Neutrophil (primary cell): ENCODE measurements at regions not wholly inside any gene's neighbourhood (a gene's known extent, or its start where the extent isn't known, plus 50 kb on each side); places are given as distances from the start of the nearest gene placed in this dataset.
"Not testable (repeated sequence)": the region's sequence is repeated elsewhere in the genome, so short reads cannot be mapped to it uniquely, and the experiment has no call there.

Source experiments
- H3K27ac ChIP-seq: fragments of 200-600 bp; sonication (generic); 2 replicates; pipeline ENCODE4 v1.5.1; 2016; ENCODE audit warnings: mild to moderate bottlenecking, moderate library complexity
- H3K27me3 ChIP-seq: fragments of 200-600 bp; sonication (generic); 2 replicates; pipeline ENCODE4 v1.6.0; 2016; ENCODE audit warnings: mild to moderate bottlenecking
- H3K36me3 ChIP-seq: fragments of 200-600 bp; sonication (generic); 2 replicates; pipeline ENCODE4 v1.5.1; 2017
- H3K4me1 ChIP-seq, 2 experiments: fragments of 200-600 bp in 1 of 2; sonication (generic) in 1 of 2; 1 replicate in 1 of 2; 2 replicates in 1 of 2; pipeline versions ENCODE4 v1.5.1 to v1.6.1; 2013 to 2016; ENCODE audit warnings: low read depth in 1 of 2, low read length in 1 of 2, mild to moderate bottlenecking in 1 of 2, moderate library complexity in 1 of 2; ENCODE audit not compliant: control insufficient read depth in 1 of 2, insufficient read depth in 1 of 2
- H3K4me3 ChIP-seq, 2 experiments: fragments of 200-600 bp in 1 of 2; sonication (generic) in 1 of 2; 1 replicate in 1 of 2; 2 replicates in 1 of 2; pipeline ENCODE4 v1.5.1; 2013 to 2016; ENCODE audit warnings: low read depth in 1 of 2, low read length in 1 of 2, mild to moderate bottlenecking in 1 of 2, moderate library complexity in 1 of 2
- H3K9me3 ChIP-seq: fragments of 200-600 bp; sonication (generic); 2 replicates; pipeline ENCODE4 v1.5.1; 2016
- TF ChIP-seq, protein P1 (sequence below): fragments of 200-600 bp; sonication (generic); IDR thresholded peaks from 2 replicates; pipeline ENCODE4 v1.5.1; 2016; ENCODE audit warnings: antibody characterized with exemption

DNA sequence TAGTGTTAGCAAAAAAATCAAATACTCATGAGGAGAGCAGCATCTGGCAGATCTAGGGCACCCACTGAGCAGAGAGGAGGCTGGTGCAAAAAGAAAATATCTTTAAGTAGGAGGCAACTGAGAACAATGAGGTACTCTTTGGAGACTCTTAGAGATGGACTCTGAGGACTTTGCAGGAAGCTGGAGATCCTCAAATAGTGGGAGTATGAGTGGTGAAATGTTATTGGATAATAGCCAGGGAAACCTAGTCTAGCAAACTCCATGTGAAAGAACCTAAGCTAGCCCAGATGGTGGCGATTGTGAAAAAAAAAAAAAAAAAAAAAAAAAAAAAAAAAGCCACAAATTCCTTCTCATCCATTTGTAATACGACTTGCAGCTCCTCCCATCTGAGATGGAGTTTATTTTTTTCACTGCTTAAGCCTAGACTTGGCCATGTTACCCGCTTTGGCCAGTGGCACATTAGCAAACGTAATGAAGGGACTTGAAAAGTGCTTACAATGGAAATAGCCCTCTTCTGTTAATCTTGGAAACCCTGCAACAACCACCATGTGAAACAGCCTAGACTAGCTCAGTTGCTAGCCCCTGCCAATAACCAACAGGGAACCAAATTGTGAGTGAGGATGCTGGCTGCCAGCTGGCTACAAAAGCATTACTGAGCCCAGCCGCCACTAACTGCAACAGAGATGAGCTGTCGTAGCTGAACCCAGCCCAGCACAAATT lies 476.2 kb downstream of the KLF12 start:
- H3K27ac ChIP-seq = no peak overlapping the region
- no peaks in the 10 kb centered on the region for H3K36me3 ChIP-seq
- no peak overlapping the region for H3K4me3 ChIP-seq
- no peaks in the 10 kb centered on the region for H3K9me3 ChIP-seq
- H3K27me3 ChIP-seq = no peaks in the 10 kb centered on the region
- TF ChIP-seq, protein P1, sequence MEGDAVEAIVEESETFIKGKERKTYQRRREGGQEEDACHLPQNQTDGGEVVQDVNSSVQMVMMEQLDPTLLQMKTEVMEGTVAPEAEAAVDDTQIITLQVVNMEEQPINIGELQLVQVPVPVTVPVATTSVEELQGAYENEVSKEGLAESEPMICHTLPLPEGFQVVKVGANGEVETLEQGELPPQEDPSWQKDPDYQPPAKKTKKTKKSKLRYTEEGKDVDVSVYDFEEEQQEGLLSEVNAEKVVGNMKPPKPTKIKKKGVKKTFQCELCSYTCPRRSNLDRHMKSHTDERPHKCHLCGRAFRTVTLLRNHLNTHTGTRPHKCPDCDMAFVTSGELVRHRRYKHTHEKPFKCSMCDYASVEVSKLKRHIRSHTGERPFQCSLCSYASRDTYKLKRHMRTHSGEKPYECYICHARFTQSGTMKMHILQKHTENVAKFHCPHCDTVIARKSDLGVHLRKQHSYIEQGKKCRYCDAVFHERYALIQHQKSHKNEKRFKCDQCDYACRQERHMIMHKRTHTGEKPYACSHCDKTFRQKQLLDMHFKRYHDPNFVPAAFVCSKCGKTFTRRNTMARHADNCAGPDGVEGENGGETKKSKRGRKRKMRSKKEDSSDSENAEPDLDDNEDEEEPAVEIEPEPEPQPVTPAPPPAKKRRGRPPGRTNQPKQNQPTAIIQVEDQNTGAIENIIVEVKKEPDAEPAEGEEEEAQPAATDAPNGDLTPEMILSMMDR = no peak
- no peaks in the 10 kb centered on the region for H3K4me1 ChIP-seq

DNA sequence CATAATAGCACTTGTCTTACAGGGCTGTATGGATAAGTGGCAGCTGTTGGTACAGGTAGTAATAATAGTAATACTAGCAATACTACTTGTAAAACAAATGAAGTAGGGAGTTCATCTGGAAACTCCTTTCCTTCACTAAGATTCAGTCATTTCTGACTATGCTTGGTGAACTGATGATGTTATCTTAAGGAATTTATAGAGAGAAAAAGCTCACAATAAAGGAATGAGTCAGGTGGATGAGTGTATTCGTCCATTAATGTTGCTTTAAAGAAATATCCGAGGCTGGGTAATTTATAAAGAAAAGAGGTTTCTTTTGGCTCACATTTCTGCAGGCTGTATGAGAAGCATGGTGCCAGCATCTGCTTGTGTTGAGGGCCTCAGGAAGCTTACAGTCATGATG lies 477.3 kb downstream of the KLF12 start:
- H3K36me3 ChIP-seq = no peaks in the 10 kb centered on the region
- H3K4me1 ChIP-seq = no peaks in the 10 kb centered on the region
- no peak overlapping the region for H3K4me3 ChIP-seq
- H3K27me3 ChIP-seq = no peaks in the 10 kb centered on the region
- TF ChIP-seq, protein P1 = no peak
- H3K27ac ChIP-seq = no peak overlapping the region
- no peaks in the 10 kb centered on the region for H3K9me3 ChIP-seq

- H3K27me3 ChIP-seq = no peaks in the 10 kb centered on the region
- no peak overlapping the region for H3K27ac ChIP-seq
- no peaks in the 10 kb centered on the region for H3K36me3 ChIP-seq
- no peak overlapping the region for H3K4me3 ChIP-seq
- TF ChIP-seq, protein P1 = no peak
- no peaks in the 10 kb centered on the region for H3K4me1 ChIP-seq
- H3K9me3 ChIP-seq = no peaks in the 10 kb centered on the region
Observed at GRCh38 chr13:73653688-73654087, 480.5 kb downstream of the KLF12 start.

- H3K27me3 ChIP-seq = no peaks in the 10 kb centered on the region
- H3K36me3 ChIP-seq = no peaks in the 10 kb centered on the region
- TF ChIP-seq, protein P1 = no peak
- no peak overlapping the region for H3K27ac ChIP-seq
- H3K4me3 ChIP-seq = no peak overlapping the region
- no peaks in the 10 kb centered on the region for H3K9me3 ChIP-seq
- H3K4me1 ChIP-seq = no peaks in the 10 kb centered on the region
Observed at GRCh38 chr13:73647417-73647816, 486.8 kb downstream of the KLF12 start.

DNA sequence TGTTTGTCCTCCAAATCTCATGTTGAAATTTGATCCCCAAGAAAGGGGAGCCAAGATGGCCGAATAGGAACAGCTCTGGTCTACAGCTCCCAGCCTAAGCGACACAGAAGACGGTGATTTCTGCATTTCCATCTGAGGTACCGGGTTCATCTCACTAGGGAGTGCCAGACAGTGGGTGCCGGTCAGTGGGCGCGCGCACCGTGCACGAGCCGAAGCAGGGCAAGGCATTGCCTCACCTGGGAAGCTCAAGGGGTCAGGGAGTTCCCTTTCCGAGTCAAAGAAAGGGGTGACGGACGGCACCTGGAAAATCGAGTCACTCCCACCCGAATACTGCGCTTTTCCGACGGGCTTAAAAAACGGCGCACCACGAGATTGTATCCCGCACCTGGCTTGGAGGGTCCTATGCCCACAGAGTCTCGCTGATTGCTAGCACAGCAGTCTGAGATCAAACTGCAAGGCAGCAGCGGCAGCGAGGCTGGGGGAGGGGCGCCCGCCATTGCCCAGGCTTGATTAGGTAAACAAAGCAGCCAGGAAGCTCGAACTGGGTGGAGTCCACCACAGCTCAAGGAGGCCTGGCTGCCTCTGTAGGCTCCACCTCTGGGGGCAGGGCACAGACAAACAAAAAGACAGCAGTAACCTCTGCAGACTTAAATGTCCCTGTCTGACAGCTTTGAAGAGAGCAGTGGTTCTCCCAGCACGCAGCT lies 493.6 kb downstream of the KLF12 start:
- not testable (repeated sequence) for H3K4me1 ChIP-seq, H3K4me3 ChIP-seq, H3K36me3 ChIP-seq, H3K27me3 ChIP-seq, H3K9me3 ChIP-seq, H3K27ac ChIP-seq

- Histone ChIP-seq H3K9me3 (no peaks in the 10 kb centered on the region), H3K27me3 (no peaks in the 10 kb centered on the region)
Observed at GRCh38 chr13:73635166-73635787, 498.9 kb downstream of the KLF12 start.

More at GRCh38 chr13:73635166-73635787, 498.9 kb downstream of the KLF12 start:
- Histone ChIP-seq H3K27ac (no peak overlapping the region), H3K4me1 (no peaks in the 10 kb centered on the region), H3K4me3 (no peak overlapping the region), H3K36me3 (no peaks in the 10 kb centered on the region)
- TF ChIP-seq, protein P1 = no peak
